GM18505 (cell line): ENCODE measurements at regions not wholly inside any gene's neighbourhood (a gene's known extent, or its start where the extent isn't known, plus 50 kb on each side); places are given as distances from the start of the nearest gene placed in this dataset.

ENCODE experiments used
- ATAC-seq: cut with Tn5 transposase; IDR thresholded peaks from one replicate; pipeline ENCODE4 v1.9.1; 2021; ENCODE audit not compliant: unreplicated experiment
- POLR2A ChIP-seq: IDR thresholded peaks from 4 replicates; pipeline ENCODE4 v1.6.1; 2011; ENCODE audit warnings: borderline replicate concordance; ENCODE audit not compliant: insufficient read depth, insufficient read length; ENCODE audit errors: extremely low read depth

DNA sequence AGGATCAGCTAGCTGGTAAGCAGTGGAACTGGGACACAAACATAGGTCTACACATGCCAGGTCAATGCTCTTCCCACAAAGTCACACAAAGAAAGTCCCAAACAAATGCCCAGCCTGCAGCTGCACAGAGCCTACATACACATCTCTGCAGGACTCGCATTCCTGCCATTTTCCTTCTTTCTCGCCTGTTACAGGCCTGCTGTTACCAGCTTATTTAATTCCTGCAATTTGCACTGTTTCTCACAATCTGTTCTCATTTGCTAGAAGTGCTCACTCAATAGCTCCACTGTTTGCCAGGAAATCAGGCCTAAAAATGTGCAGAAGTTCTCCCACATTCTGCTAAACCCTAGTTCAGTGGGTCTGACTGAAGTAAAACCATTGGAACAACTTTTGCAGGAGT, 362.6 kb upstream of the C1orf87 start:
- TF ChIP-seq POLR2A: no peak
- ATAC-seq: no peak

DNA sequence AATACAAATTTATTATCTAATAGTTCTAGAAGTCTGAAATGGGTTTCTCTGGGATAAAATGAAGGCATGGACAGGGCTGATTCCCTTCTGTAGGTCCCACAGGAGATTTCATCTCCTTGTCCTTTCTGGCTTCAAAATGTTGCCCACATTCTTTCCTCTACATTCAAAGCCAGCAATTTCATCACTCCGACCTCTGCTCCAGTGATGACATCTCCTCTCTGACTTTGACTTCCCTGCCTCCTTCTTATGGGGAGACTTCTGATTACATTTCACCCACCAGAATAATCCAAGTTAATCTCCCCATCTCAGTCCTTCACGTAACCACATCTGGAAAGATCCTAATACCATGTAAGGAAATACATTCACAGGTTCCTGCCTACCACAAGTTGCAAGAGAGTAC, 358.0 kb upstream of the C1orf87 start:
- TF ChIP-seq POLR2A: no peak
- ATAC-seq: no peak

DNA sequence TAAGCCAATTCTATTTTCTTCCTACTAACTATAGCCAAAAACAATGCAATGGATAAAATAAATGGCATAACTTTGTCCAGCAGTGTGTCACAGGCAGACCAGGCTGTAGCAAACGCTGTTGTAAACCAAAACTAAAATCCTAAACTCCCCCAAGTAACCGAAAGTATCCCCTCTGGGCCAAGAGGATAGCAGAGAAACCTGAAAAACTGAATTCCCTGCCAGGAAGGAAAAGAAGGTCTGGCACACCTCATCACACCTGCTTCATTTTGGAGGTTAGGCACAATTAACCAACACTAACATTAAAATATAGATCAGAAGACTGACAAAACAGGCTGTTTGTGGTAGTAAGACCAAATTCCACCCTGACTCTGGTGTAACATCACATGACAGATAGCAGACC, 356.8 kb upstream of the C1orf87 start:
- no peak for ATAC-seq
- no peak for TF ChIP-seq POLR2A

DNA sequence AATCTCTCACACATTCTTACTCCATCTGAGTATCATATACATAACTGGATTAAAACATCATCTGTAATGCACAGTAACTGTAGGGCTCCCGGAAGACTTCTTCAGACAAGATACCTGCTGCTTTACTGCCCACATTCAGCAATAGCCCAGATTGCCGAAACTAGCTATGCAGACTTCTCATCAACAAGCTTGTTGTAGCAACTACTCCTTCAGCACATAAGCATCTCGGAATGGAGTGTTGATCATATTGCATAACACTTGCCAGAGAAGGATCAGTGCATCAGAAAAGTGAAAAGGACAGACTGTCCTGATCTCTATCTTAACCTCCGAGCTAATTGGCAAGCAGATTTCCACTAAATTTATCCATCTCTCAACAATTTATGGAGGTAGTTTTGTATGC, 354.6 kb upstream of the C1orf87 start:
- ATAC-seq: no peak
- TF ChIP-seq POLR2A: no peak

DNA sequence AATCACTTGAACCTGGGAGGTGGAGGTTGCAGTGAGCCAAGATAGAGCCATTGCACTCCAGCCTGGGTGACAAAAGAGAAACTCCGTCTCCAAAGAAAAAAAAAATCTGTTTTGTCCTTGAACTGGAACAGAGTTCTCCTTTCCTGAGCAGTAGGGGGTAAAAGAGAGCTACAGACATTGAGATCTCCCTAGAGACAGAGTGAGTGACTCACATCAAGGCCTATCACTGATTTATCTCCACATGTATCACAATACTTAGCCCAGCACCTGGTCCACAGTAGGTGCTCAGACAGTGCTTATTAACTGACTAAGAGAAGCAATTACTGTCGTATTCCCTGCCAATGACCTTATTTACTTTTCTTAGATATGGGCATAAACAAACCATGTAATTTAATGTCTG, 354.1 kb upstream of the C1orf87 start:
- no peak for TF ChIP-seq POLR2A
- no peak for ATAC-seq

DNA sequence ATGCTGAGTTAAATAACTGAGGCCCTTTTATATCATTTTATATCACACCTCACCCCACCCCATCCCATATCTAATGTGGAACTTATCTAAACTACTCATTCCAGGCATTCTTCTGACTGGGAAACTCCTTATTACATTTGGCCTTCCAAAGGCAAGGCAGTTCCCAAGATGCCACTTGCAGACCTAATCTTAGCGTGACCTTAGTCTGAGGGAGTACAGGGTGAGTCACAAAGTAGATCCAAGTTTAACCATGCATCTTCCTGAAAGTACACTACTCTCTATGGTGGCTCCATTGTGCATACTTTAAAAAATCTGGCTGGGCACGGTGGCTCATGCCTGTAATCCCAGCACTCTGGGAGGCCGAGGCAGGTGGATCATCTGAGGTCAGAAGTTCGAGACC, 353.6 kb upstream of the C1orf87 start:
- ATAC-seq: no peak
- no peak for TF ChIP-seq POLR2A

DNA sequence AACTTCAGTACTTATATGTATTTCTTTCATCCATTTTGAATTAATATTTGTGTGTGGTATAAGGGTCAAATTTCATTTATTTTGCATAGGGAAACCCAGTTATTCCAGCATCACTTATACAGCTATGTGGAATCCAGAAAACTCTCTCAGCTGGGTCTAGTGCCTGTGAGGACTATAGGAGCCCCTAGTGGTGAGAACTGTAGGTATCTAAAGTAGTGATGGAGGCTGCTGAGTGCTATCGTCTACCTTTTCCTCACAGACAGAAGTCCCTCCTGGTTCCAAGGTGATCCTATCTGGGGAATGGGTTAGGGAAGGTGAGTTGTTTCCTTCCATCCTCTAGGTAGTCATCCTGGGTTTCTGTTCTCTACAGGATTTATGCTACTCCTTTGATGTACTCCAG, 352.0 kb upstream of the C1orf87 start:
- no peak for TF ChIP-seq POLR2A
- no peak for ATAC-seq

DNA sequence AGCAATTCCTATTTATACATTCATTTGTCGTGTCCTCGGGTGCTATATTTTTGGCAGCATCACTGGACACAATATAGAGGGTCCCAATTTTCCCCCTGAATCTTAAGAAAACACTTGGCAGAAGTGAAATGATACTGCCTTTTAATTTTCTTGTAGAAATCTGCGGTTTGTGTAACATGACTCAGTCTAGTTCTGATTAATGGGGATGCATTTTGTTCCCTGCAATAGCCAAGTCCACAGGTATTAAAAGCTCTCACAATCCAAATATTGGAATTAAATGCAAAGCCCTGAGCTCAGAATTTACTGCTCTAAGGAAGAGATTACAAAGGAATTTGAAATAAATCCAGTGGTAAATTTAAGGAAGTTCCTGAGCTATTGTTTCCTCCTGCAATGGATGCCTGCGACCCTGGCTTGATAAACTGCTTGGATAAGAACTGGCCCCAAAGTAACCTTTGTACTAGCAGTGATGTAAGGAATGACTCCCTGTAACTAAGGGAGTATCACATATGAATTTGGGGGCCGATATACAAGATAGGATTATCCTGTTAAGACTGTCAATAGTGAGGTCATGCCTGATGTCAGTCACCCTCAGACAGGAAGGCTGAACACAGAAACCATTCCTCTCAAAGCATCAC, 349.7 kb upstream of the C1orf87 start:
- TF ChIP-seq POLR2A: no peak
- ATAC-seq: no peak

DNA sequence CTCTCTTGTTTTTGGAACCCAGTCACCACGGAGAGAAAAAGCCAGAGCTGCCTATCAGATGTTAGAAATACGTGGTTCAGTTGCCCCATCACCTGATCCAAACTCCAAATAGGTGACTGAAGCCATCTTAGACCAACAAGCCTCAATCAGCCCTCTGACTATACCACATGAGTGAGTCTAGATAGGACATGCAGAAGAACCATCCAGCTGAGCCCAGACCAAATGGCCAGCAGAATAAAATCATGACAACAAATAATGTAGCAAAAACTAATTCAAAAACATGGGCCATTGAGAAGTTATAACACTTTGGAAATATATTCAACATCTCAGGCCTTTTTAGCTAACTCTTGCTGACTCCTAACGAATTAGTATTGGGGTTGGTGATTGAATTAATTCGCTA, 348.4 kb upstream of the C1orf87 start:
- no peak for TF ChIP-seq POLR2A
- ATAC-seq: no peak

DNA sequence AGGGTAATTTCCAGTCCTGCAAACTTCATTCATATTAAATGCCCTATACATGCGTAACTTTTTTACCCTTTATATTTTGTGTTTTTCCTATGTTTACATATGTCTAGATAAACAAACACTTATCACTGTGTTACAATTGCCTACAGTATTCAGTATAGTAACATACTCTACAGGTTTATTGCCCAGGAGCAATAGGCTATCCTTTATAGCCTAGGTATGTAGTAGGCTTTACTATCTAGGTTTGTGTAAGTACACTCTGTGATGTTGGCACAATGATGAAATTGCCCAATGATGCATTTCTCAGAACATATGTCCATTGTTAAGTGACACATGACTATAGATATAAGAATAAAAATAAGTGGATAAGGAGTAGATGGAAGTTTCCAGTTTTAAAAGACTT, 345.5 kb upstream of the C1orf87 start:
- TF ChIP-seq POLR2A: no peak
- ATAC-seq: no peak

DNA sequence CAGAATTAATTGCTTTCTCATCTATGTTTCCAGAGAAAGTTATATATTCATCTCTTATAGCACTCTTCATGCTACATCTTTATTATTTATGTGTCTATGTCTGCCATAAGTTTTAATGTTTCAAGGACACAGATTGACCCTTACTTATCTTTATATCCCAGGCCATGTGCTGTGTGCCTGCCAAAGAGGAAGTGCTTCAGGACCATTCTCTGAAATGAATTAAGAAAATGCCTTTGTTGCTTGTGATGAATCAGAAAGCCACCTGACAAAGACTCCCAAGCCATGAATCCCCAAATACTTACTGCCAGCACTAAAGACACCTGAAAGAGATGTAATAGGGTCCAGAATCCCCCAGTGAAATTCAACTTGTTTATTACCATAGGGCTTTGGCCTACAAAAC, 342.1 kb upstream of the C1orf87 start:
- ATAC-seq: no peak
- TF ChIP-seq POLR2A: no peak

DNA sequence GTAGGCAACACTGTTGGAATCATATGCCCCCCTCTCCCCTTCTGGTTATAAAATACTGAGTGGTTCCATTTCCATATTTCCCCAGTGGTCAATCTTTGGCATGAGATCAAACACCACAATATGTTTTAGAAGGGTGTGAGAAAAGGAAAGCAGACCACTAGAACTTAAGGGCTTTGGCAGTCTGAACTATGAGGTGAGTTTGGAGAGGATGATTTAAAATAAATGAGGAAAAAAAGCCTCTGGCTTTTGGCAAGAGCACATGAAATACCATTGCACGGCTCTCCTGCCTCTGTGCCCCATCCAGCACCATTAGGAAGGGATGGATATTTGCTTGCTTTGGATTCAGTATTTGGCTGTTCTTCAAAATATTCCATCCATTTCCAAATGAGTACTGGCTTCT, 339.5 kb upstream of the C1orf87 start:
- ATAC-seq: no peak
- no peak for TF ChIP-seq POLR2A

DNA sequence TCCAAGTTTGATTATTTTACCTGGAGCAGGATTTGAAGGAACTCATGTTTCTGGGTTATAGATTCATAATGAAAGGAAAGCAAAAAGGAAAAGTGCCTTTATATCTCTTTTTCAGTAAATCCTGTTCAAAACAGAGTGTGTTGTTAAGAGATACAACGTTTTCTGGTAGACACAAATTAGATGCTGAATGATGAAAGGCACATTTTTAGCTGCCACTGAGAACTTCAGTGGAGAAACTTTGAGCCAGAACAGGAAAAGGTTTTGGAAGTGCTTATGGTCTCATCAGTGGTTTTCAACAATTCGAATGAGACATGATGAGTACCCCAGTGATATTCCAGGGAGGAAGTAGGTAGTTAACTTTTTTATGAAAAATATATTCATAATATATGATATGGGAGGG, 338.0 kb upstream of the C1orf87 start:
- no peak for TF ChIP-seq POLR2A
- ATAC-seq: no peak

DNA sequence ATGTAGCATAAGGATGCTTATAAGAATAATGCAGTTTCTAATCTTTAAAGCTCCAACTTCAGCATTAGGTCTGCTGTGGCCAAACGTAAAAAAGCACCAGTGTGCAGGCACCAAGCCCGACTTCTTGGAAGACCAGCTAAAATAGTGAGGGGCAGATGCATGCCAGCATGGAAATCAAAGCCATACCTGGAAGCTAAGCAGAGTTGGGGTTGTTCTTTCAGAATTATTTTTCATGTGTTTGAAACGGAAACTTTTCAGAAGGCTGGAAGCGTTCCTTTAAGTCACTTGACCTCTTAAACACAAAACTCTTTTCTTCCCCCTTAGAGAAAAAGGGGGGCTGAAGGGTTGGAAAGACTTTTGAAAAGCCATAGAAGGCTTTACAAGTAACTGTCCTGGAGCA, 329.2 kb upstream of the C1orf87 start:
- no peak for TF ChIP-seq POLR2A
- ATAC-seq: no peak

DNA sequence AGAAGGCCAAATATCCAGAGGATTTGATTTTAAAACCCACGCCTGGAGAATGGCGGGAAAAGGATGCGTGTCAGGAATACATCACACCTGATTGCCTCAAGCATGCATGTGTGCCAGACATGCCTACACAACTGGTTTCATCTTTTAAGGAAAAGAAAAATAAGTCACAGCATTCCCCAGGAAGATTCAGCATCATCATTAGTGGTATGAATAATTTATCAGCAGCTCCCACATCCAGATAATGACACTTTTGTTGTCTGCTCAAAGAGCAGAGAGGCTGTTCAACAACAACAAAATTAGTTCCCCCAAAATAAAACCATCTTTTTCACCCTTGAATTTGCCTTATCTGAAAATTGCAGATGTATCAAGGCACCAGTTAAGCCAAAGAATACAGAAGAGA, 328.6 kb upstream of the C1orf87 start:
- no peak for TF ChIP-seq POLR2A
- ATAC-seq: no peak
